ENCODE measurements at regions not wholly inside any gene's neighbourhood (a gene's known extent, or its start where the extent isn't known, plus 50 kb on each side); places are given as distances from the start of the nearest gene placed in this dataset.

- no peak for DNase-seq
These were observed 291.1 kb downstream of the USP25 start for GRCh38 chr21:16020878-16021277.

- no peak for DNase-seq
These were observed 292.3 kb downstream of the USP25 start for GRCh38 chr21:16022116-16022515.

- DNase-seq, result no peak
These were observed 293.1 kb downstream of the USP25 start for GRCh38 chr21:16022921-16023320.

GRCh38 chr21:16028142-16028541, 298.4 kb downstream of the USP25 start:
- DNase-seq, result no peak

GRCh38 chr21:16028941-16029464, 299.2 kb downstream of the USP25 start:
- no peak for DNase-seq

- DNase-seq, result no peak
These were observed 303.4 kb downstream of the USP25 start for GRCh38 chr21:16033193-16033592.

GRCh38 chr21:16034446-16035190, 304.8 kb downstream of the USP25 start:
- no peak for DNase-seq

- DNase-seq, result no peak
These were observed 307.7 kb downstream of the USP25 start for GRCh38 chr21:16037421-16037955.

- DNase-seq, result no peak
These were observed 310.8 kb downstream of the USP25 start for GRCh38 chr21:16040601-16041000.

- no peak for DNase-seq
These were observed 314.9 kb downstream of the USP25 start for GRCh38 chr21:16044676-16045075.

GRCh38 chr21:16046656-16047330, 317.0 kb downstream of the USP25 start:
- DNase-seq, result no peak

GRCh38 chr21:16047904-16048303, 318.1 kb downstream of the USP25 start:
- no peak for DNase-seq

GRCh38 chr21:16055014-16055413, 325.2 kb downstream of the USP25 start:
- no peak for DNase-seq

- no peak for DNase-seq
These were observed 329.1 kb downstream of the USP25 start for GRCh38 chr21:16058896-16059295.

- no peak for DNase-seq
These were observed 330.2 kb downstream of the USP25 start for GRCh38 chr21:16059981-16060380.

- DNase-seq, result no peak
These were observed 331.4 kb downstream of the USP25 start for GRCh38 chr21:16061194-16061593.

GRCh38 chr21:16069178-16070112, 339.7 kb downstream of the USP25 start:
- DNase-seq, result no peak

- no peak for DNase-seq
These were observed 340.4 kb downstream of the USP25 start for GRCh38 chr21:16070207-16070651.

- no peak for DNase-seq
These were observed 341.3 kb downstream of the USP25 start for GRCh38 chr21:16071092-16071491.

GRCh38 chr21:16071761-16072160, 342.0 kb downstream of the USP25 start:
- no peak for DNase-seq

GRCh38 chr21:16072221-16072620, 342.4 kb downstream of the USP25 start:
- DNase-seq, result no peak

GRCh38 chr21:16072737-16073136, 343.0 kb downstream of the USP25 start:
- DNase-seq, result no peak

GRCh38 chr21:16073586-16073985, 343.8 kb downstream of the USP25 start:
- no peak for DNase-seq
